AML-193 (cell line): ENCODE measurements at regions not wholly inside any gene's neighbourhood (a gene's known extent, or its start where the extent isn't known, plus 50 kb on each side); places are given as distances from the start of the nearest gene placed in this dataset.

Experiments used
- DNase-seq, 2 experiments: peaks; one replicate each; lab custom pipeline; 2025; lab: John Stamatoyannopoulos, UW

- DNase-seq = peak; percentile 46 to 56
These were observed 151.4 kb upstream of the STX18 start for GRCh38 chr4:4693258-4693657.

- DNase-seq = no peak
These were observed 149.0 kb upstream of the STX18 start for GRCh38 chr4:4690854-4691253.

GRCh38 chr4:4689694-4690440 is 148.0 kb upstream of the STX18 start:
- DNase-seq = no peak

DNA sequence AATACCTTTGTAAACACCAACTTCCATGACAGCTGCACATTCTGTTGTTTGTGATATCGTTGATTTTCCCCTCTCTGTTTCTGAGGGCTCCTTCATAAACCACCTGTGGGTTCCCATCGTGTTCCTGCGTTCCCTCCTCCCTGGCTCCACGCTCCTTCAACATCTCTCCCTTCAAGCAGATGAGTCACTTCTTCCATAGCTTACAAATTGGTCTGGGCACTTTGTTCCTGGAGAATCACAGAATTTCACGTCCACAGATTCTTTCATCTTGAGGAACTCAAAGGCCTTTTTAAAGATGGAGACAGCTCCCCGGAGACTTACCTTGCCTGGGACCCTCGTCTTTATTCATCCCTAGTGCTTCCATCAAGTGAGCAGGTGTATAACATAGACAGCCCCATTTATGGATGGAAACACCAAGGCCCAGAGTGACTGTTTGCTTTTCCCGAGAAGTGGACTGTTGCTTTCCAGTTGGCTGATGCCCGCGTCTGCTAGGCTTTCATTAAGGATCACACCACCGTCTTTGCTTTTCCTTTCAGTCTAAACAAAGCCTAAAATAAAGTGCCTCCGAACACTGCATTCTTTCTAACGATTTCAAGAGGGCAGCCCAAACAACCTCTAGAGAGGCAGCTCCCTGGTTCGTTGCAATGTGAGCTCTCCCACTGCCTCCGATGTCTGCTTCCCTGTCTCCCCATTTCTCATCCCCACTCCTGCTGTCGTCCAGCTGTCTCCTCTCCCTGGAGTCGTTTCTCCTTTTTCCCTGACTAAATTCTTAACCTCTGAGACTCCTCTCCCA is 146.3 kb upstream of the STX18 start:
- no peak for DNase-seq

GRCh38 chr4:4687100-4687499 is 145.3 kb upstream of the STX18 start:
- no peak for DNase-seq

DNA sequence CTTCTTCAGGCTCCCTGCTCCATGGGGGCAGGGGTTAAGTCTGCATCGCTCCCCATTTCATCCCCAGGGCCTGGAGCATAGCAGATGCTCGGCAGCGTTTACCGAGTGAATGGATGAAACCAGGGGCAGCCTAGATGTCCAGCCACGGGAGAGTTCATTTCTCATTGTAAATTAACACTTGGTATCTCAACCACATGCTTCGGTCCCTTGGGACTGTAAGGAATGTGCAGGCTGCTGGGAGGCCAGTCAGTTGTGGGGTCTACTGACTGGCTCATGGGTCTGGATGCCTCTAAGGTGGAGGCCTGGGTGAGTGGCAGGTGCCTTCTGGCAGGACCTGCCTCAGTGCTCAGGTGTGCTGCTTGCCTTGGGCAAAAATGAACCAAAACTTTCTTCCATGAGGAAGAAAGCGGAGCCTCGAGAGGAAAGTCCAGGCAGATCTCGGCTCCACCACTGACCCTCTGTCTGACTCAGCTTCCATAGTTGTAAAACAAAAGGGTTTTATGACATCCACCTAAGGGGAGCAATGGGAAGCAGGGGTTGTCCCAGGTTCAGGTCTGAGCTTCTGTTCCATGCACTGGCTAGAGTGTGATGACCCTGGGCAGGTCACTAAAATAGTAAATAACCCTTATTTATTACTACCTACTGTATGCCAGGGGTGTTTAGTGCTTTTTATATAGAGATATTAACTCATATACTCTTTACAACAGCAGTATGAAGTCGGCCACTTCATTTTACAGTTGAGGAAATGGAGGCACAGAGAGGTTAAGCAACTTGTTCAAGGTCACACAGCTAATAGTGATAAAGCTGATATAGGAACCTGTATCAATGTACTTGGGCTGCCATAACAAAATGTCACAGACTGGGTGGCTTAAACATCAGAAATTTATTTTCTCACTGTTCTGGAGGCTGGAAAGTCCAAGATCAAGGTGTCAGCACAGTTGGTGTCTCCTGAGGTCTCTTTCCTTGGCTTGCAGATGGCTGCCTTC is 144.3 kb upstream of the STX18 start:
- no peak for DNase-seq

DNA sequence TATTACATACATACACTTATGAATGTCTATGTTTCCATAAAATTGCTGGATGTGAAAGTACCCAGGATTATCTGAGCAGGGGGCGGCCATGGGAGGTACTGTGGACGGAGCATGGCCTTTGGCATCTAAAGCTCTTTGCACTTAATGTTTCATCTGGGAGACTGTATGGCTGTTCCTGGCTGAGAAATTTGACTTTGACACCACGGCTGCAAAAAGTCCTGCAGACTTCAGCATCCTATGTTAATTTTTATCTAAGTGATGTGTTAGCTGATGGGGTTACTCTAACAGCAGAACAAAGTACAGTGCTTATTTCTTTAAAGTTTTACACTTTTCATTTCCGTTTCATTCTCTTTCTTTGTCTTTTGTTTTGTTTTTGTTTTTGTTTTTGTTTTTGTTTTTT is 139.8 kb upstream of the STX18 start:
- DNase-seq = no peak

GRCh38 chr4:4680758-4681157 is 138.9 kb upstream of the STX18 start:
- DNase-seq = no peak

DNA sequence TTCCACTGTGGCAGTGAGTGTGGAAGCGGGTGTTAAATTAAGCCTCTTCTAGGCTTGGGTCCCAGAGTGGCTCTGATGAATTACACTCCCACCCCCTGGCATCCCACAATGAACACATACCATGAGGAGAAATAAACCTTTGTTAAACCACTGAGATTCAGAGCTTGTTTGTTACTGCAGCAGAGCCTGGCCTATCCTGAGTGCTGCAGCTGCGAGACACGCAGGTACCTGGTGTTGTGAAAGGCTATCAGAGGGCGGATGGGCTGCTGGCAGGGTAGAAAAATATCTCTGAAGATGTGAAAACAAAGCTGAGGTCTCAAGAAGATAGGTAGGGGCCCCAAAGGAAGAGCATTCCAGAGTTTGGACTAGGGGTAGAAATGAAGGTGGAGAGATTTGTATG is 138.4 kb upstream of the STX18 start:
- no peak for DNase-seq

DNA sequence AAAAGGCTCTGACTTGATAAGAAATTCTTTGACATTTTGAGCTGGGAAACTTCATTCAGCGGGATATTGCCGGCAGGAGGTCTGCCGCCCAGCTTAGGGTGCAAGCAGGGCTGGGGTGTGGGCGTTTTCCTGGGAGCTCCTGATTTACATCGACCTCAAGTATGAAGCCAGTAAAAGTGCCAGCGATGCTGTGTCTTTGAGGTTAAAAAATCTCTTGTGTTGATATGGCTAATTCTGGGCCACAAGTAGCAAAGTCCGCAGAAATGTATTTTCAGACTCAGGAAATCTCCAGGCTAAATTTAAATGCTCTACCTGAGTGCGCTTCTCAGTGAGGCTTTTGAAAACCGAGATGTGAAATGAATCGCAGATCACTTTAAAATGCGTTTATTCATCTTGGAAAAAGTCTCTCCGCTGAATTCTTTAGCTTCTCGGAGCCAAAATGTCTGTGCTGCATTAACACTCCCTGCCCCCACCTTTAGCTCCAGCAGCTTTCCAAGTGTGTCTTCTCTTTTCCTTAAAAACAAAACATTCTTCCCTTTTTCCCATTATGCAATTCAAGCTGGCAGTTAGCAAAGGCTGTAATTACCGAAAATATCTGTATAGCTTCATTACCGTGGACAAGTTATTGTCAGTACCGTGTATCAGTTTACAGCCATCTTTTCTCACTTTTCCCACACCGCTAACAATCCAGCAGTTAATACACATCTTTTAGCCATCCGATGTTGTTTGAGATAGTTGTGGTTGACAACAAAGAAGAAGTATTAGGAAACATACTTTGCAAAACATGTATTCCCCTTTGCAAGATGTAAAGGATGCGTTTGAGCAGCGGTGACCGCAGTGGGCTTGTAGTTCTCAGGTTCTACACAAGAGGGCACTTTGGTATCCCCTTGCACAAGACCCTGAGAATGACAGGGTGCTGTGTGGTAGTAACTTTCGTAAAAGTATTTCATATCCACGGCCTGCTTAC is 136.0 kb upstream of the STX18 start:
- DNase-seq = peak; percentile 16 to 29

DNA sequence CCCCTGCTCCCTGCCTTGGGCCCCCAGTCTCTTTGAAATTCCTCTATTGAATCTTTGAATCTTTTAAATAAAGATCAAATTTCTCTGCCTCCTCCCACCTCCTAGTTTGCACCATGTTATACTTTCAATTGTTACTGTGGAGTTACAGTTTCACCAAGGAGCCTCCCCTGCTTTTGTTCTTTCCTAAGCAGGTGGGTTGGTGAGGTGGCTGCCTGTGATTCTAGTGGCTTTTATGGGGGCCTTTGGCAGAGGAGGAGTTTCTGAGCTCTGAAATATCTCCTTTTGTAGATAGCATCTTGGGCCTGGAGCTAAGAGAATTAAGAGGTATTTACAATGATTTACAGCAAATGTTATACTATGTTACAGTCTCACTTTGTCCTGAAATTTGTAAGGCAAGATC is 133.8 kb upstream of the STX18 start:
- no peak for DNase-seq

DNA sequence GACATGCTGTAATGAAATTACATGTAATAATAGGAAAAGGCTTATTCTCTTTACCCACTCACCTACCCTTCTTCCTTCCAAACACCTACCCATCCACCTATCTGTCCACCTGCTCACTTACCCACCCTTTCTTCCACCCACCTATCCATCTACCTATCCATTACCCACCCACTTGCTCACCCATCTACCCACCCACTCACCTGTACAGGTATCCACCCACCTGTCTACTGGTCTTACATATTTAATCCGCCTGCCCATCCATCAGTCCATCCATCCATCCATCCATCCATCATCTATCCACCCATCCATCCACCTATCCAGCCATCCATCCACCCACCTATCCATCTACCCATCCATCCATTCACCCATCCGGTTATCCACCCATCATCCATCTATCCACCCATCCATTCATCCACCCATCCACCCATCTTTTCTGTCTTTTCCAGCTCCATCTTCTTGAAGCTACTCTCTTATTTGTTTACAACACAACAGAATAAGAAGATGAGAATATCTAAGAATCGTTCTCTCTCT is 133.3 kb upstream of the STX18 start:
- no peak for DNase-seq

DNA sequence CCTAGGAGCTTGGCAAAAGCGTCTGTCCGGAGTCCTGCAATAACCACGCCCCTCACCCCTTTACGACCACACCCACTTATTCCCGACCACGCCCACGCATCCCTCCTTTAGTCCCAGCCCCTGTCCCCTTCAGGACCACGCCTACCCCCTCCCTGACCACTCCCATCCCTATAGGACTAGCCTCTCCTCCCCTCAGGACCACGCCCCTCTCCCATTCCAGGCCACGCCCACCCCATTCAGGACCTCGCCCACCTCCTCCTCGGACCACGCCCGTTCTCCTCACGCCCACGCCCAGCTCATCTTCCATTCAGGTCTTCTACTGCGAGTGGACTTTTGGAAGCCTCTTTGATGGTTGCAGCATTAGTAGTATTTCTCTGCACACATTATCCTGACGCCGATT is 131.2 kb upstream of the STX18 start:
- no peak for DNase-seq

- DNase-seq = no peak
These were observed 130.6 kb upstream of the STX18 start for GRCh38 chr4:4672402-4672801.

DNA sequence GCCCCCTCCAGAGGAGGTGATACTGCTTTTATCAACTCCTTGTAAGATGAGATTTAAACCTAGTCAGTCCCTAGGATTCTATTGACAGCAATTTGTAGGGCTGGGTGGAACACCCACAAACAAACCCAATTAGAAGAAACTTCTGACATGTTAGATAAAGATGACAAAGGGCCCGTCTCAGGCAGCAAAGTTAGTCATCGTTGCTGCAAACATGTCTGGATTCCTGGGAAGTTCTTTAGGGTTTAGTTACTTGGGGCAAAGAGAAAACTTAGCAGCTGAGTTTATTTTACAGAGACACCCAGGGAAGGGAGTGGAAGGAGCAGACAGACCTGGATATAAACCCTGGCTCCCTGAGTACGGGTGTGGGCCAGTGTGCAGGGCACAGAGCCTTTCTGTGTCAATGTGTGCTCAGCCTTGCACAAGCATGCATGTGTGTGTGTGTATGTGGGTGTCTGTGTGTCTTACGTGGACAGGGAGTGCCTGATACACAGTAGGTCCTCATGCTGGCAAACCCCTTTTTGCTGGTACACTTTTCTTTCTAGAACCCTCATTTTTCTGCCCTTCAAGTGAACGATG is 130.0 kb upstream of the STX18 start:
- no peak for DNase-seq

GRCh38 chr4:4670869-4671268 is 129.0 kb upstream of the STX18 start:
- no peak for DNase-seq

GRCh38 chr4:4668355-4669210 is 126.7 kb upstream of the STX18 start:
- DNase-seq = no peak

GRCh38 chr4:4667622-4668081 is 125.8 kb upstream of the STX18 start:
- DNase-seq = no peak
